Aorta (tissue), 5 donors: ENCODE measurements at regions not wholly inside any gene's neighbourhood (a gene's known extent, or its start where the extent isn't known, plus 50 kb on each side); places are given as distances from the start of the nearest gene placed in this dataset.

Experiments
- ATAC-seq: fragments of 200-7000 bp; cut with Tn5 transposase; one replicate; pipeline ENCODE4 v1.9.1; 2022; ENCODE audit warnings: moderate library complexity; ENCODE audit not compliant: low FRiP score
- DNase-seq, 2 donors: peaks; one replicate each; pipeline ENCODE4 v3.0.0-alpha.2; 2020
- H3K27ac ChIP-seq, 2 donors: one replicate each; pipeline ENCODE4 v1.5.1; 2013; ENCODE audit warnings: low read length in 2 of 2, mild to moderate bottlenecking in 2 of 2, moderate library complexity in 2 of 2, control low read depth in 1 of 2, inconsistent platforms in 1 of 2, low read depth in 1 of 2
- H3K27me3 ChIP-seq, 2 donors: one replicate each; pipeline ENCODE4 v1.6.1; 2013; ENCODE audit warnings: control low read depth in 1 of 2, low read length in 1 of 2, mild to moderate bottlenecking in 1 of 2, moderate library complexity in 1 of 2; ENCODE audit not compliant: insufficient read depth in 2 of 2, control insufficient read depth in 1 of 2
- H3K36me3 ChIP-seq, 2 donors: one replicate each; pipeline ENCODE4 v1.6.1; 2013; ENCODE audit warnings: control low read depth in 1 of 2, low read length in 1 of 2, mild to moderate bottlenecking in 1 of 2; ENCODE audit not compliant: insufficient read depth in 2 of 2, control insufficient read depth in 1 of 2
- H3K4me1 ChIP-seq, 2 donors: one replicate each; pipeline ENCODE4 v1.6.1; 2013; ENCODE audit warnings: low read length in 2 of 2, control low read depth in 1 of 2, mild to moderate bottlenecking in 1 of 2, moderate library complexity in 1 of 2; ENCODE audit not compliant: insufficient read depth in 2 of 2, control insufficient read depth in 1 of 2
- H3K4me3 ChIP-seq, 2 donors: one replicate each; pipeline ENCODE4 v1.5.1; 2013; ENCODE audit warnings: low read length in 2 of 2, control low read depth in 1 of 2, mild to moderate bottlenecking in 1 of 2
- H3K9me3 ChIP-seq: one replicate; pipeline ENCODE4 v1.6.1; 2013; ENCODE audit warnings: mild to moderate bottlenecking, low read length; ENCODE audit not compliant: control insufficient read depth
- WGBS, 2 donors: extraction: QIAGEN DNeasy Blood & Tissue Kit; methylation state at CpG; one replicate each; pipeline ENCODE4 v1.1.7; 2013; 5-methylcytosine and 5-hydroxymethylcytosine counted together
- intact Hi-C, 2 donors: fragments of 100-400 bp; cut with DNase I; formaldehyde crosslinking; loops; one replicate each; pipeline versions ENCODE4 v1.14.2 to v1.15.0; 2022
- donor health status: healthy with polysubstance abuse.
- donor health status: Bipolar disorder and iron deficiency.
- donor health status: DM: no; HTN: no; CAD: no.
- donor health status: DM: no; HTN: no; CAD: no.
- donor health status: DM: yes; HTN: yes; CAD: no.

DNA sequence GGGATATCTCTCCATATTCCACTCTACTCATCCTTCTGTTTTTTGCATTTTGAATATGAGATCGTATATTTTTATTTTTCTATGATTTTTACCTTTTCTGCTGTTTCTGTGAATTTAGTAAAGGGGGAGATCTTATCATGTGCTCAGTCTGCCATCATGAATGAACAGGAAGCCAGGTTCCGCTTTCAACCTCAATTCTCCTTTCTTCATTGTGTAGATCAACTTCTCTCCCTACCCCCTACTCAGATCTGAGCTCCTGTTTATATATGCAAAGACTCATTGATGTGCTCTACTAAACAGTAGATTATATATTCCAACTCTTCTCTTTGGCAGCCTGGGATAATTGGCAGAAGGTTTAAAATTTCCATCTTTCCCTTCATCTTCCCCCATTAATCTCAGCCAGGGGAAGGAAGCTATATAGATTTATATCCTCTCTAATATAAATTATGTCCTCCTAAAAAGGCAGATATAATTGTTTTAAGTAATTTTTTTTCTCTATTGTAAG lies 336.7 kb upstream of the PLET1 start:
- no peak for DNase-seq
- Histone ChIP-seq H3K27ac (no peak overlapping the region), H3K36me3 (no peaks in the 10 kb centered on the region), H3K4me1 (peaks cover 0 to 2% of the 10 kb centered on the region in 2 donors), H3K9me3 (no peaks in the 10 kb centered on the region), H3K4me3 (peak overlapping the region in 1 of 2 donors; percentile 14), H3K27me3 (no peaks in the 10 kb centered on the region)
- intact Hi-C loops, result loop anchor here in 1 of 2 donors (10.0 kb wide), 1 partner anchor 367 kb away; the partner anchor contains the start of gene NCAM1
- 89 to 94% methylated on average over 2 of the region's 2 CpGs for WGBS, 2 donors
- no peak for ATAC-seq

DNA sequence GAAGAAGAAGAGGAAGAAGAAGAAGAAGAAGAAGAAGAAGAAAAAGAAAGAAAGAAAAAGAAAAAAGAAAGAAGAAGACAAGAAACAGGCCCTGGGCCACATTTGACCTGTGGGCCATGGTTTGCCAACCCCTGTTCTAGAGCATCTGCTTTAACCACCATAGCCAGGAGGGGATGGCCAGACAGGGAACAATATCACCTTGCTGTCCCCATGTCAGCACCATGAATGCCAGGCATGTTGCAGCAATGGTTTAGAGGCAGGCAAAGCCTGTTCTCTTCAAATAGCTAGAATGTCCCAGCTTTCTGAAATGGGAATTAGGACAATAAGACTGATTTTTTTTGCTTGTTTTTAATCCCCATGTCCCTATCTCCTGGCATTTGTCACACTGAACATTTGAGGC lies 338.6 kb upstream of the PLET1 start:
- DNase-seq (no peak), ATAC-seq (no peak)
- H3K9me3 ChIP-seq, result no peaks in the 10 kb centered on the region
- intact Hi-C loops, result loop anchor here in 1 of 2 donors (10.0 kb wide), 1 partner anchor 366 kb away; the partner anchor contains the start of gene NCAM1
- peaks cover 0 to 2% of the 10 kb centered on the region in 2 donors for H3K4me1 ChIP-seq
- no peak overlapping the region for H3K4me3 ChIP-seq
- no peaks in the 10 kb centered on the region for H3K27me3 ChIP-seq
- no peak overlapping the region for H3K27ac ChIP-seq
- no peaks in the 10 kb centered on the region for H3K36me3 ChIP-seq

DNA sequence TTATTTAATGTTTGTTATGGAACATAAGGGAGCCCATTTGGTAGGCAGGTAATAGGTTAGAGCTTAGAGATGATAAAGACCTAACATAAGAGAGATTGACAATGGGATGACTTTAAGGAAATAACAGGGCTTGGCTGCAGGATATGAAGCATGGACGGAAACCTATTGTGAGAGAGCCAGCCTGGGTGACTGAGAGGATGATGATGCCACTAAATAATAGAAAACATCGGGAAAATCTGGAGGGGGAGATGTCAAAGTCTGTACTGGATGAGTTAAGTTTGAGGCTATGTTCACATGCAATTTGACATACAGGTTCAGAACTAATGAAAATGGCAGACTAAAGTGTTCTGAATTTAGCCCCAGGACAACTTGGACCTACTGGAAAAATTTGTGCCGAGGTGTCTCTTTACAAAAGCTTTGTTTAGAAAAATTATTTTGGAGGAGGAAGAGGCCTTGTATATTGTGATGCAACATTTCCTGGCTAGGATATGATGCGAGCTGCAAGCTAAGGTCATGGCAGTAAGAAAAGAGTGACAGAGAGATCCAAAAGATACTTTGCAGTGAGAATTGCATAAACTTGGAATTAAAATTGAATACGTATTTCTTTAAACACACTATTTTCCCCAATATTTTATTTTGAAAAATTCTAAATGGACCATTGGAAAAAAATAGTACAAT lies 339.3 kb upstream of the PLET1 start:
- Histone ChIP-seq H3K4me1 (peaks cover 0 to 2% of the 10 kb centered on the region in 2 donors), H3K4me3 (no peak overlapping the region), H3K36me3 (no peaks in the 10 kb centered on the region), H3K9me3 (no peaks in the 10 kb centered on the region), H3K27me3 (no peaks in the 10 kb centered on the region), H3K27ac (no peak overlapping the region)
- DNase-seq, result no peak
- intact Hi-C loops, result loop anchor here in 1 of 2 donors (10.0 kb wide), 1 partner anchor 365 kb away; the partner anchor contains the start of gene NCAM1
- WGBS, 2 donors, result 84 to 88% methylated on average over 5 of the region's 5 CpGs
- no peak for ATAC-seq

DNA sequence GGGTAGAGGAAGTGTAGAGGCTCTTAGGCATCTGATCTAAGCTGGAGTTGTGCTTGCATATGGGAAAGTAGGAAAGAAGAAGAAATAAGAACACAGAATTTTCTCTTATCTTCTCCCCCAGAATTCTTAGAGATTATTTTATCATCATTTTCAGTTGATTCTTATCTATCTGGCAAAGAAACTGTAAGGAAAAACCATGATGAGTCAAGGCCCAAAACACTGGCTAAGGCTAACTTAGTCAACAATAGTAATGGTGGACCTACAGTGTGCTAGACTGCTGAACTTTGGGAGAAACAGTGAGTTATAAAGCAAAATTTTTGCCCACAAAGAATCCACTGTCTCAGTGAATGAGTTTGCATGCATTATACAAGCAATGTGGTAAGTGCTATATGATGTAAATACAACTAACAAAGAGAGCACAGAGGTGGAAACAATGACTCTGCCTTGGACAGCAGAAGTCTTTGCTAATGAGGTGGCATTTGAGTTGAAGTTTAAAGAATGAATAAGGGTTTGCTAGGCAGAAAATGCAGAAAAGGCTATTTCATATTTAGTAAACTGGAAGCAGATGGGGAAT lies 344.5 kb upstream of the PLET1 start:
- Histone ChIP-seq H3K4me1 (no peaks in the 10 kb centered on the region), H3K27ac (no peak overlapping the region), H3K36me3 (no peaks in the 10 kb centered on the region), H3K4me3 (no peak overlapping the region), H3K27me3 (peaks cover 0 to 2% of the 10 kb centered on the region in 2 donors), H3K9me3 (no peaks in the 10 kb centered on the region)
- intact Hi-C loops, result no loop called here
- ATAC-seq (no peak), DNase-seq (no peak)

DNA sequence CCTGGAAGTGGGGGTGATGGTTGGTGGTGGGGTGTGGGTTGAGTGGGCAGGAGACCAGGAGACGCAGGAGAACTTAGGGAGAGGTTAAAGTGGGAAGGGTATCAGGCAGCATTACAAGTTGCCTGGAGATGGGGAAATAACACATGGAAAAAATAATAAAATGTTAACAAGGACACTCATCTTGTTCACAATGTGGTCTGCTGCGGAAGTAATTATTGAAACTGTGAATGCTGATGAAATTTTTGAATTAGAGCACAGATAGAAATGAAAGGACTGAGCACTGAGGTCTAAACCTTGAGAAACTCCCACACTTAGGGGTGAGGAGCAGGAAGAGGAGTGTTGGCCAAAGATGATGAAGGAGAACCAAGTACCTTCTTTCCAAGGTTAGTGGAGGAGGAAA lies 346.0 kb upstream of the PLET1 start:
- H3K9me3 ChIP-seq, result no peaks in the 10 kb centered on the region
- 91 to 93% methylated on average over 2 of the region's 2 CpGs for WGBS, 2 donors
- DNase-seq (no peak), ATAC-seq (no peak)
- intact Hi-C loops, result no loop called here
- peaks cover 0 to 8% of the 10 kb centered on the region in 2 donors for H3K4me1 ChIP-seq
- peaks cover 0 to 2% of the 10 kb centered on the region in 2 donors for H3K27me3 ChIP-seq
- no peak overlapping the region for H3K4me3 ChIP-seq
- no peak overlapping the region for H3K27ac ChIP-seq
- no peaks in the 10 kb centered on the region for H3K36me3 ChIP-seq

DNA sequence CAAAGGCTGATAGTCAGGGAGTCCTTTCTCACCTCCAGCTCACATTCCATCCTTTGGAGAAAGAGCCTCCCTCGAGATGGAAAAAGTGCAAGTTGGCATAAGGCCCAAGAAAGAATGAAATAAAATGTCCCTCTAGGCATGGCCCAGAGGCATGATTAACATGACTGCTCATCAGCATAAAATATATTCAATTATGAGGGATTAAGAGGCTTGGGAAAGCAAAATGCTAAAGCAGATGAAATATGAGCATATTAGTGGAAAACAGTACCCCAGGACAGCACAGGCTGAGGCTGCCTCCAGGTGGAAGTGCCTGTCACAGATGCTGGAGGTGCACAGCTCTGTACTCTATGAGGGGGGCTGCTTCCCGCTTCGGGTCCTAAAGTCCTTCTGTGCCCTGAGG lies 347.8 kb upstream of the PLET1 start:
- WGBS, 2 donors, result 77 to 79% methylated on average over 3 of the region's 3 CpGs
- no peak for DNase-seq
- intact Hi-C loops, result no loop called here

DNA sequence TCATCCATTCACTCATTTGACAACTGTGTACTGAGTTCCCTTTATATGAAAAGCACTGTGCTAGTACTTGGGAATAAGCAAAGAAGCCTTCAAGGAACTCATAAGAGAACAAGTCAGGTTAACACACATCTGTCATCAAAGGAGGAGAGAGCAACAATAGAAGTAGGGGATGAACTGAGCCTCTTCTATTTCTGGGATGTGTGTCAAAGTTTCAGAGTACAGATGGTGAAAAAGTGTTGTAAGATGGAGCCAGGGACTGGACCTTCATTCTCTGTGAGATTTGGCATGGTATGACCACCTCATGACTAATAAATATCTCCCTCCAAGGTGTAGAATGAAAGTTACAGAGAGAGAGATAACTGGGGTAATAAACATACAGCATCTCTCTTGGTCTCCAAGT lies 349.8 kb upstream of the PLET1 start:
- Histone ChIP-seq H3K9me3 (no peaks in the 10 kb centered on the region), H3K4me1 (peaks cover 0 to 16% of the 10 kb centered on the region in 2 donors), H3K36me3 (no peaks in the 10 kb centered on the region), H3K27me3 (no peaks in the 10 kb centered on the region), H3K27ac (no peak overlapping the region), H3K4me3 (no peak overlapping the region)
- DNase-seq (no peak), ATAC-seq (no peak)
- intact Hi-C loops, result loop anchor here in 1 of 2 donors (5.0 kb wide), 1 partner anchor 187 kb away; no protein-coding TSS in a partner anchor

More for the DNA sequence above, 347.8 kb upstream of the PLET1 start:
- H3K27ac ChIP-seq, result no peak overlapping the region
- no peaks in the 10 kb centered on the region for H3K9me3 ChIP-seq
- H3K36me3 ChIP-seq, result no peaks in the 10 kb centered on the region
- no peak overlapping the region for H3K4me3 ChIP-seq
- H3K4me1 ChIP-seq, result peaks cover 0 to 16% of the 10 kb centered on the region in 2 donors
- no peak for ATAC-seq
- peaks cover 0 to 2% of the 10 kb centered on the region in 2 donors for H3K27me3 ChIP-seq

DNA sequence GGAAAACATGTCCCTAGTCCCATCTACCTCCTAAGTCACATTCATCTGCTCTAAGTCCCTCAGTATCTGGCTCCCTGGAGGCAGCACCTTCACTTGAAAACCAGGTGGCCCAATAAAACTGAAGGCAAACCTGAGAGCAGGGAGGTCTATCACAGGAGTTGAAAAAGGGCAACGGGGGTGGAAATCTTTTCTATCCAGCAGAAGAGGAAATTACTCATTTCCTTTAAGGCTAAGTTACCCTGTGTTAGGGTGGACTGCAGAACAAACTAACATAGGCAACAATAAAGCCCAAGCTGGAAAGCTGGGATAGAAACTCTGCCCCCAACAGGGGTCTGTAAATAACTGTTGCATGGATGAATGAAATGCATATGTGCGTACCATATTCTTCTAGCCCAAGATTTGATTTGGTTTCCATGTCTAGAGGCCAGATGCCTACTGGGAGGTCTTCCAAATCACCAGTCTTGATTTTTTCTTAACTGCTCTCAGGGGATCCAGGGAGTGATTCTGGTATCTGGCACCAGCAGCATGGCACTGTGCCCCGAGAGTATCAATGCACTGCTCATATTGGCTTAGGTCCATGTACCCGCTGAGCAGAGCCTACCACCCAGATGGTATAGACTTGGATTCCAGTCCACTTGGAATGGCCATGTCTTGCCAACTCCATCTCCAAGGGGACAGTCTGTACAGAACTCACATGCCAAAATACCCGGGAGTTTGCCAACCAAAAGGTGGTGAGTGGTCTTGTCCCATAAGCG lies 350.0 kb upstream of the NCAM1 start:
- no peak for ATAC-seq

More for the DNA sequence above, 350.0 kb upstream of the NCAM1 start:
- Histone ChIP-seq H3K27ac (peak overlapping the region in 1 of 2 donors; percentile 36), H3K27me3 (no peaks in the 10 kb centered on the region), H3K9me3 (no peaks in the 10 kb centered on the region), H3K4me1 (peaks cover 0 to 16% of the 10 kb centered on the region in 2 donors), H3K36me3 (no peaks in the 10 kb centered on the region), H3K4me3 (no peak overlapping the region)
- 25 to 27% methylated on average over 6 of the region's 6 CpGs for WGBS, 2 donors
- DNase-seq, result no peak
- intact Hi-C loops, result loop anchor here in 1 of 2 donors (5.0 kb wide), 1 partner anchor 186 kb away; no protein-coding TSS in a partner anchor
